ENCODE measurements at regions not wholly inside any gene's neighbourhood (a gene's known extent, or its start where the extent isn't known, plus 50 kb on each side); places are given as distances from the start of the nearest gene placed in this dataset.

DNA sequence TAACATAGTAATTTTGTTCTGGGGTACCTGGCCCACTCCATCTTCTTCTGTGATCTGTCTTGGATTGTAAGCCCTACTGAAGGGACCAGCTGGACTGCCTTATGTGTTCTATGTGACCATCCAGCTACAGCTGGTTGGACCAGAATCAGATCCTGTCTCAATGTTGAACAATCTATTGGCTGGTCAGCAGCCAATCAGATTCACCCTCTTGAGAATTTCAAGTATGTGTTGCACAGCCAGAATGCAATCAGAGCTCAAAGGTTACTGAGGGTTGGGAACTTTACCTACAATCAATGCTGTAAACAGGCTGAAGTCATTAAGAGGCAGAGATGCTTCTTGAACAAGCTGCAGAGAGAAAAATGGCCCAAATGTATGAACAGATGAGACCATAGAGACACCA, 61.9 kb downstream of the KCNC4 start:
- TF ChIP-seq, protein P1, sequence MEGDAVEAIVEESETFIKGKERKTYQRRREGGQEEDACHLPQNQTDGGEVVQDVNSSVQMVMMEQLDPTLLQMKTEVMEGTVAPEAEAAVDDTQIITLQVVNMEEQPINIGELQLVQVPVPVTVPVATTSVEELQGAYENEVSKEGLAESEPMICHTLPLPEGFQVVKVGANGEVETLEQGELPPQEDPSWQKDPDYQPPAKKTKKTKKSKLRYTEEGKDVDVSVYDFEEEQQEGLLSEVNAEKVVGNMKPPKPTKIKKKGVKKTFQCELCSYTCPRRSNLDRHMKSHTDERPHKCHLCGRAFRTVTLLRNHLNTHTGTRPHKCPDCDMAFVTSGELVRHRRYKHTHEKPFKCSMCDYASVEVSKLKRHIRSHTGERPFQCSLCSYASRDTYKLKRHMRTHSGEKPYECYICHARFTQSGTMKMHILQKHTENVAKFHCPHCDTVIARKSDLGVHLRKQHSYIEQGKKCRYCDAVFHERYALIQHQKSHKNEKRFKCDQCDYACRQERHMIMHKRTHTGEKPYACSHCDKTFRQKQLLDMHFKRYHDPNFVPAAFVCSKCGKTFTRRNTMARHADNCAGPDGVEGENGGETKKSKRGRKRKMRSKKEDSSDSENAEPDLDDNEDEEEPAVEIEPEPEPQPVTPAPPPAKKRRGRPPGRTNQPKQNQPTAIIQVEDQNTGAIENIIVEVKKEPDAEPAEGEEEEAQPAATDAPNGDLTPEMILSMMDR (IDR thresholded peaks at IDR 0.05; ENCODE audit: low read depth, low read length): no peak
- no peak for TF ChIP-seq EZH2phosphoT487 (IDR thresholded peaks at IDR 0.05; ENCODE audit: low read depth)

All from OCI-LY3 (cell line).